ENCODE measurements at regions not wholly inside any gene's neighbourhood (a gene's known extent, or its start where the extent isn't known, plus 50 kb on each side); places are given as distances from the start of the nearest gene placed in this dataset.

GRCh38 chr6:19033683-19034082 lies 646.5 kb downstream of the RNF144B start:
- no peaks in the 10 kb centered on the region for H4K20me1 ChIP-seq (ENCODE audit: insufficient read depth, low read length)
- ChIA-PET POLR2A (ENCODE audit: unreplicated experiment) (no interaction called here), CTCF (no interaction called here)
- H2BK120ac ChIP-seq (ENCODE audit: low read depth, low read length), result no peak overlapping the region
- H3K23ac ChIP-seq (ENCODE audit: low read depth, low read length), result no peak overlapping the region
- H3K14ac ChIP-seq (replicated peaks; ENCODE audit: low read depth, low read length), result no peak overlapping the region
- no peak for DNase-seq
- no peaks in the 10 kb centered on the region for H3K36me3 ChIP-seq (ENCODE audit: control insufficient read depth, insufficient read depth, low read length)
- H2AK5ac ChIP-seq (ENCODE audit: low read depth, low read length), result no peak overlapping the region
- no peak overlapping the region for H3K4me3 ChIP-seq (ENCODE audit: insufficient read depth, low read depth, low read length)
- intact Hi-C loops (cut with micrococcal nuclease) (no loop called here), in situ Hi-C loops (cut with MboI; ENCODE audit: low sequenced_read_pairs) (no loop called here), dilution Hi-C loops (cut with HindIII; ENCODE audit: low sequenced_read_pairs, unreplicated experiment) (no loop called here)
- no peak overlapping the region for H2AFZ ChIP-seq (replicated peaks; ENCODE audit: low read length, poor library complexity)
- no peak for ATAC-seq (ENCODE audit: low read depth)
- H3K56ac ChIP-seq (ENCODE audit: extremely low read depth, insufficient read depth, low read length), result no peak overlapping the region
- H3K4me2 ChIP-seq (ENCODE audit: low read depth, low read length), result no peak overlapping the region
- H3K27ac ChIP-seq (ENCODE audit: insufficient read depth, low read length), result no peak overlapping the region
- no CpG with 5 or more reads among the region's 1 CpG for WGBS, 2 experiments (ENCODE audit: extremely low coverage in 2 of 2, insufficient read length in 1 of 2)
- no peak overlapping the region for H3K4ac ChIP-seq (ENCODE audit: low read depth, low read length)
- H2BK15ac ChIP-seq (ENCODE audit: low read depth, low read length), result no peak overlapping the region
- H2BK5ac ChIP-seq (ENCODE audit: low read depth, low read length, poor library complexity, severe bottlenecking), result no peak overlapping the region
- H4K91ac ChIP-seq (ENCODE audit: insufficient read depth, low read depth, low read length), result no peak overlapping the region
- H4K8ac ChIP-seq (ENCODE audit: low read depth in 2 of 2, low read length in 2 of 2), result no peak overlapping the region
- no peaks in the 10 kb centered on the region for H3K79me1 ChIP-seq (ENCODE audit: low read depth in 1 of 2, low read length in 2 of 2)
- no peak overlapping the region for H4K5ac ChIP-seq (ENCODE audit: low read depth, low read length)
- H3K27me3 ChIP-seq (ENCODE audit: control insufficient read depth, insufficient read depth, low read length), result no peaks in the 10 kb centered on the region
- H2AK9ac ChIP-seq (replicated peaks; ENCODE audit: low read depth, low read length, poor library complexity), result no peak overlapping the region
- no peaks in the 10 kb centered on the region; the same call in 1 of the 2 replicates for H3K9me3 ChIP-seq (ENCODE audit: control insufficient read depth, insufficient read depth, low read length)
- no peaks in the 10 kb centered on the region for H3K4me1 ChIP-seq (ENCODE audit: control insufficient read depth, insufficient read depth, low read length)
- H3K9me1 ChIP-seq (ENCODE audit: insufficient read depth, low read length), result no peaks in the 10 kb centered on the region
- no peak overlapping the region for H2BK20ac ChIP-seq (ENCODE audit: low read depth, low read length)
- H3K9ac ChIP-seq (ENCODE audit: low read depth, low read length), result no peak overlapping the region
- BruUV-seq (replicated peaks), result no TSS peak
- TF ChIP-seq NFE2L2 (IDR thresholded peaks at IDR 0.05; ENCODE audit: low read depth, low read length) (no peak), SMC3 (IDR thresholded peaks at IDR 0.05; ENCODE audit: low read depth, low read length) (no peak), MAZ (IDR thresholded peaks at IDR 0.05; ENCODE audit: borderline replicate concordance, low read depth, low read length) (no peak), RCOR1 (IDR thresholded peaks at IDR 0.05; ENCODE audit: insufficient replicate concordance, low read length) (no peak), ELK1 (IDR thresholded peaks at IDR 0.05; ENCODE audit: borderline replicate concordance, low read depth, low read length) (no peak), BHLHE40 (IDR thresholded peaks at IDR 0.05; ENCODE audit: low read depth, low read length) (no peak), CEBPB (IDR thresholded peaks at IDR 0.05; ENCODE audit: low read depth, low read length) (no peak), CTCF (conservative IDR thresholded peaks at IDR 0.05; ENCODE audit: low read depth, low read length) (no peak), FOS (IDR thresholded peaks at IDR 0.05; ENCODE audit: low read depth, low read length) (no peak), POLR2A (IDR thresholded peaks at IDR 0.05; ENCODE audit: low read depth, low read length) (no peak), USF2 (IDR thresholded peaks at IDR 0.05; ENCODE audit: low read depth, low read length) (no peak), MAFK (IDR thresholded peaks at IDR 0.05; ENCODE audit: low read depth, low read length) (no peak), RFX5 (IDR thresholded peaks at IDR 0.05; ENCODE audit: low read depth, low read length) (no peak), CHD1 (IDR thresholded peaks at IDR 0.05; ENCODE audit: low read depth, low read length) (no peak), MXI1 (IDR thresholded peaks at IDR 0.05; ENCODE audit: borderline replicate concordance, low read depth, low read length) (no peak), RAD21 (IDR thresholded peaks at IDR 0.05; ENCODE audit: low read length) (no peak)
- H3K18ac ChIP-seq (ENCODE audit: low read depth, low read length), result no peak overlapping the region

Measured in IMR-90 (cell line).